ENCODE measurements at regions not wholly inside any gene's neighbourhood (a gene's known extent, or its start where the extent isn't known, plus 50 kb on each side); places are given as distances from the start of the nearest gene placed in this dataset.

DNA sequence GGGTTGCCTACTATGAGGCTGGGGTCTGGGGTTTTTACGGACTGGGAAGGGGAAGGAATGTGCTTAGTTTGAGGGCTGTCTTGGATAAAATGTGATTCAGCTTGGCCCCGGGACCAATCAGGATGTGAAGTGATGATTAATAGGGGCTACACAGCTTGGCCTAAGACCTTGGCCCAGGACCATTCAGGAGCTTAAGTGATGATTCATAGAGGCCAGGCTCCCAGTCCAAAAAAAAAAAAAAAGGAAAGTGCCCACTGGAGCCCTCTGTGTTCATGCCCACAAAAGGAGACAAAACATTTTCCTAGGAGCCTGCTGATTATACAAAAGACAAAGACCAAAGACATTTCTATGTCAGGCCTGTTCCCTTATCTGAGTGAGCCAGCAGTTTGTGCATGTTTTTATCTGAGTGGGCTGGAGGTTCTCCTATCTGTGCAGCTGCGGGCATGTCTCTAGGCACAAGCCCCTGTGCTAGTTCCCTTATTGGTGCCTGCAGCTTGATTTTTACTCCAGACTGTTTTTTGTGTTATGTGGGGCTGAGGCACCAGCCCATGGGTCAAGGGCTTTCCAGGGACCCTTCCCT, 898.2 kb upstream of the GOT2 start:
- TF ChIP-seq, protein P1, sequence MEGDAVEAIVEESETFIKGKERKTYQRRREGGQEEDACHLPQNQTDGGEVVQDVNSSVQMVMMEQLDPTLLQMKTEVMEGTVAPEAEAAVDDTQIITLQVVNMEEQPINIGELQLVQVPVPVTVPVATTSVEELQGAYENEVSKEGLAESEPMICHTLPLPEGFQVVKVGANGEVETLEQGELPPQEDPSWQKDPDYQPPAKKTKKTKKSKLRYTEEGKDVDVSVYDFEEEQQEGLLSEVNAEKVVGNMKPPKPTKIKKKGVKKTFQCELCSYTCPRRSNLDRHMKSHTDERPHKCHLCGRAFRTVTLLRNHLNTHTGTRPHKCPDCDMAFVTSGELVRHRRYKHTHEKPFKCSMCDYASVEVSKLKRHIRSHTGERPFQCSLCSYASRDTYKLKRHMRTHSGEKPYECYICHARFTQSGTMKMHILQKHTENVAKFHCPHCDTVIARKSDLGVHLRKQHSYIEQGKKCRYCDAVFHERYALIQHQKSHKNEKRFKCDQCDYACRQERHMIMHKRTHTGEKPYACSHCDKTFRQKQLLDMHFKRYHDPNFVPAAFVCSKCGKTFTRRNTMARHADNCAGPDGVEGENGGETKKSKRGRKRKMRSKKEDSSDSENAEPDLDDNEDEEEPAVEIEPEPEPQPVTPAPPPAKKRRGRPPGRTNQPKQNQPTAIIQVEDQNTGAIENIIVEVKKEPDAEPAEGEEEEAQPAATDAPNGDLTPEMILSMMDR (IDR thresholded peaks at IDR 0.05) = no peak
- TF ChIP-seq POLR2A (IDR thresholded peaks at IDR 0.05; ENCODE audit: low read length) = no peak
